GM12878 (cell line): ENCODE measurements at regions not wholly inside any gene's neighbourhood (a gene's known extent, or its start where the extent isn't known, plus 50 kb on each side); places are given as distances from the start of the nearest gene placed in this dataset.

Experiments used
- ATAC-seq: fragments of 200-7000 bp; cut with Tn5 transposase; 3 replicates; pipeline ENCODE4 v1.9.1; 2020; ENCODE audit warnings: mild to moderate bottlenecking, moderate library complexity
- BruUV-seq: library from RNA; stranded (reverse); fragments of 400-500 nt; replicated peaks from 2 replicates; lab custom pipeline; 2021; lab: Mats Ljungman, UMichigan
- CTCF ChIA-PET: fragments of 300-600 bp; sonication (Branson Sonifier 250); formaldehyde crosslinking; extraction: SDS; loops from one replicate; lab custom pipeline; 2021; ENCODE audit warnings: inconsistent platforms; lab: Yijun Ruan, JAX
- POLR2A ChIA-PET: fragments of 350-600 bp; formaldehyde crosslinking; extraction: SDS; loops from one replicate; lab custom pipeline; 2021; ENCODE audit warnings: inconsistent platforms; lab: Charles Lee
- RAD21 ChIA-PET: fragments of 300-600 bp; sonication (Branson Sonifier 250); formaldehyde crosslinking; loops from one replicate; lab custom pipeline; 2023; ENCODE audit warnings: antibody characterized with exemption; ENCODE audit not compliant: unreplicated experiment; lab: Charles Lee
- SMC1A ChIA-PET: fragments of 300-600 bp; sonication (Branson Sonifier 250); formaldehyde crosslinking; loops from one replicate; lab custom pipeline; 2023; ENCODE audit not compliant: unreplicated experiment, uncharacterized antibody; lab: Charles Lee
- DNase-seq: peaks from one replicate; pipeline ENCODE4 v3.0.0-alpha.2; 2011; ENCODE audit warnings: low read depth, low spot score
- FAIRE-seq: peaks from 3 replicates; lab custom pipeline; 2011; peaks lifted over from hg19 to GRCh38; lab: Jason Lieb, UNC
- H2AFZ ChIP-seq: 2 replicates; pipeline ENCODE4 v1.6.0; 2011; ENCODE audit warnings: low read depth, low read length, control low read depth; ENCODE audit not compliant: control insufficient read depth
- H3K27ac ChIP-seq: 2 replicates; pipeline ENCODE4 v1.5.1; 2011; ENCODE audit warnings: control low read depth; ENCODE audit not compliant: control insufficient read depth, insufficient read depth
- H3K27me3 ChIP-seq, 2 experiments: replicated peaks in 1 of 2; 2 replicates each; pipeline versions ENCODE4 v1.6.0 to v1.6.1; 2011; ENCODE audit warnings: low read length in 1 of 2; ENCODE audit not compliant: control insufficient read depth in 2 of 2, insufficient read depth in 2 of 2
- H3K36me3 ChIP-seq, 2 experiments: 2 replicates each; pipeline ENCODE4 v1.5.1; 2011; ENCODE audit warnings: low read length in 1 of 2; ENCODE audit not compliant: control insufficient read depth in 2 of 2, insufficient read depth in 2 of 2
- H3K4me1 ChIP-seq: 2 replicates; pipeline ENCODE4 v1.6.1; 2011; ENCODE audit warnings: mild to moderate bottlenecking, low read length, moderate library complexity, mixed read lengths; ENCODE audit not compliant: control insufficient read depth, insufficient read depth
- H3K4me2 ChIP-seq: 2 replicates; pipeline ENCODE4 v1.6.0; 2011; ENCODE audit warnings: control low read depth; ENCODE audit not compliant: control insufficient read depth, insufficient read depth
- H3K4me3 ChIP-seq: fragments of 200-600 bp; sonication (generic); 2 replicates; pipeline ENCODE4 v1.5.1; 2016
- H3K79me2 ChIP-seq: 2 replicates; pipeline ENCODE4 v1.6.0; 2011; ENCODE audit warnings: low read length; ENCODE audit not compliant: control insufficient read depth, insufficient read depth
- H3K9ac ChIP-seq: 2 replicates; pipeline ENCODE4 v1.8.0; 2011; ENCODE audit warnings: low read length, control low read depth, mixed read lengths; ENCODE audit not compliant: control insufficient read depth, insufficient read depth
- H3K9me3 ChIP-seq: replicated peaks from 3 replicates; pipeline ENCODE4 v1.5.1; 2011; ENCODE audit warnings: mild to moderate bottlenecking, low read length; ENCODE audit not compliant: control insufficient read depth, insufficient read depth
- H4K20me1 ChIP-seq: 2 replicates; pipeline ENCODE4 v1.6.0; 2011; ENCODE audit not compliant: control insufficient read depth, insufficient read depth
- EED ChIP-seq: sonication (generic); IDR thresholded peaks from 2 replicates; pipeline ENCODE4 v1.6.1; 2016; ENCODE audit warnings: antibody characterized with exemption, low read depth
- HCFC1 ChIP-seq: fragments of 150-350 bp; IDR thresholded peaks from 2 replicates; pipeline ENCODE4 v1.6.1; 2014; ENCODE audit warnings: low read length
- HDAC2 ChIP-seq: fragments of 200-600 bp; sonication (generic); IDR thresholded peaks from 2 replicates; pipeline ENCODE4 v1.6.1; 2017
- HSF1 ChIP-seq: fragments of 150-350 bp; IDR thresholded peaks from 2 replicates; pipeline ENCODE4 v1.6.1; 2014; ENCODE audit warnings: mild to moderate bottlenecking, low read depth, low read length
- IRF4 ChIP-seq: IDR thresholded peaks from 2 replicates; pipeline ENCODE4 v1.6.1; 2011; ENCODE audit warnings: low read depth, low read length
- JUND ChIP-seq: IDR thresholded peaks from 2 replicates; pipeline ENCODE4 v1.6.1; 2012; ENCODE audit warnings: low read depth, mild to moderate bottlenecking, low read length, improper control_type of control experiment, moderate library complexity
- LARP7 ChIP-seq: fragments of 450-650 bp; IDR thresholded peaks from 2 replicates; pipeline ENCODE4 v1.6.1; 2017; ENCODE audit warnings: mild to moderate bottlenecking
- MTA3 ChIP-seq: IDR thresholded peaks from 2 replicates; pipeline ENCODE4 v1.6.1; 2012; ENCODE audit warnings: low read length, inconsistent platforms, borderline replicate concordance
- MYC ChIP-seq: IDR thresholded peaks from 2 replicates; pipeline ENCODE4 v1.6.1; 2011; ENCODE audit warnings: mild to moderate bottlenecking, low read length, moderate library complexity, inconsistent platforms; ENCODE audit not compliant: insufficient read depth, insufficient replicate concordance, insufficient read length, severe bottlenecking
- PBX3 ChIP-seq: IDR thresholded peaks from 2 replicates; pipeline ENCODE4 v1.6.1; 2011; ENCODE audit warnings: mild to moderate bottlenecking, low read depth, low read length, moderate library complexity; ENCODE audit not compliant: insufficient replicate concordance
- SRF ChIP-seq, 2 experiments: IDR thresholded peaks; 2 replicates each; pipeline ENCODE4 v1.6.1; 2011; ENCODE audit warnings: low read depth in 2 of 2, low read length in 2 of 2, mild to moderate bottlenecking in 1 of 2, moderate library complexity in 1 of 2
- TCF12 ChIP-seq: IDR thresholded peaks from 2 replicates; pipeline ENCODE4 v1.6.1; 2011; ENCODE audit warnings: low read depth, mild to moderate bottlenecking, low read length
- TCF7 ChIP-seq: IDR thresholded peaks from 2 replicates; pipeline ENCODE4 v1.6.1; 2014; ENCODE audit warnings: antibody characterized with exemption, borderline replicate concordance
- ZBED1 ChIP-seq: IDR thresholded peaks from 2 replicates; pipeline ENCODE4 v1.6.1; 2016; ENCODE audit warnings: borderline replicate concordance
- in situ Hi-C: fragments of 300-500 bp; cut with MboI; formaldehyde crosslinking; loops from 9 replicates; pipeline ENCODE4 v1.14.3; 2018; ENCODE audit warnings: mixed read lengths
- intact Hi-C: fragments of 100-400 bp; cut with micrococcal nuclease; formaldehyde crosslinking; loops from one replicate; pipeline ENCODE4 v1.14.2; 2022; ENCODE audit not compliant: unreplicated experiment
- TF ChIP-seq, protein P1 (sequence below): fragments of 450-650 bp; formaldehyde crosslinking; IDR thresholded peaks from 2 replicates; pipeline ENCODE4 v1.4.0; 2022; ENCODE audit warnings: mild to moderate bottlenecking, moderate library complexity
- TF ChIP-seq, protein P2 (sequence below): IDR thresholded peaks from 2 replicates; pipeline ENCODE4 v1.6.1; 2011; ENCODE audit warnings: borderline replicate concordance, low read depth, mild to moderate bottlenecking, moderate library complexity, mixed read lengths, low read length; ENCODE audit not compliant: insufficient read depth; ENCODE audit errors: extremely low read length

GRCh38 chr3:111339017-111339416 lies 203.0 kb upstream of the CD96 start:
- no TSS peak for BruUV-seq
- H3K4me3 ChIP-seq = no peak overlapping the region
- no peaks in the 10 kb centered on the region for H4K20me1 ChIP-seq
- H3K4me2 ChIP-seq = no peak overlapping the region
- ATAC-seq = no peak
- no peaks in the 10 kb centered on the region for H3K27me3 ChIP-seq
- in situ Hi-C loops = no loop called here
- intact Hi-C loops = no loop called here
- no peak for DNase-seq
- no peaks in the 10 kb centered on the region for H3K79me2 ChIP-seq
- SMC1A ChIA-PET = interaction anchor here (1.2 kb wide), 1 partner anchor 11 kb away, joined by 3 read pairs; no protein-coding TSS in a partner anchor
- no peaks in the 10 kb centered on the region for H3K4me1 ChIP-seq
- H3K9ac ChIP-seq = no peak overlapping the region
- RAD21 ChIA-PET = no interaction called here
- no peaks in the 10 kb centered on the region for H3K36me3 ChIP-seq
- no peak overlapping the region for H3K27ac ChIP-seq
- no peak overlapping the region for H2AFZ ChIP-seq
- H3K9me3 ChIP-seq = no peaks in the 10 kb centered on the region
- CTCF ChIA-PET = interaction anchor here (0.7 to 1.7 kb wide), 7 partner anchors 9 to 348 kb away, joined by 3 to 5 read pairs (median 3); no protein-coding TSS in a partner anchor
- POLR2A ChIA-PET = no interaction called here
- FAIRE-seq = no peak
- no peak for TF ChIP-seq PBX3
- no peak for TF ChIP-seq HCFC1
- TF ChIP-seq SRF (IDR thresholded peaks at IDR 0.05; ENCODE audit: low read depth in 2 of 2, low read length in 2 of 2) = no peak
- no peak for TF ChIP-seq IRF4
- TF ChIP-seq, protein P1, sequence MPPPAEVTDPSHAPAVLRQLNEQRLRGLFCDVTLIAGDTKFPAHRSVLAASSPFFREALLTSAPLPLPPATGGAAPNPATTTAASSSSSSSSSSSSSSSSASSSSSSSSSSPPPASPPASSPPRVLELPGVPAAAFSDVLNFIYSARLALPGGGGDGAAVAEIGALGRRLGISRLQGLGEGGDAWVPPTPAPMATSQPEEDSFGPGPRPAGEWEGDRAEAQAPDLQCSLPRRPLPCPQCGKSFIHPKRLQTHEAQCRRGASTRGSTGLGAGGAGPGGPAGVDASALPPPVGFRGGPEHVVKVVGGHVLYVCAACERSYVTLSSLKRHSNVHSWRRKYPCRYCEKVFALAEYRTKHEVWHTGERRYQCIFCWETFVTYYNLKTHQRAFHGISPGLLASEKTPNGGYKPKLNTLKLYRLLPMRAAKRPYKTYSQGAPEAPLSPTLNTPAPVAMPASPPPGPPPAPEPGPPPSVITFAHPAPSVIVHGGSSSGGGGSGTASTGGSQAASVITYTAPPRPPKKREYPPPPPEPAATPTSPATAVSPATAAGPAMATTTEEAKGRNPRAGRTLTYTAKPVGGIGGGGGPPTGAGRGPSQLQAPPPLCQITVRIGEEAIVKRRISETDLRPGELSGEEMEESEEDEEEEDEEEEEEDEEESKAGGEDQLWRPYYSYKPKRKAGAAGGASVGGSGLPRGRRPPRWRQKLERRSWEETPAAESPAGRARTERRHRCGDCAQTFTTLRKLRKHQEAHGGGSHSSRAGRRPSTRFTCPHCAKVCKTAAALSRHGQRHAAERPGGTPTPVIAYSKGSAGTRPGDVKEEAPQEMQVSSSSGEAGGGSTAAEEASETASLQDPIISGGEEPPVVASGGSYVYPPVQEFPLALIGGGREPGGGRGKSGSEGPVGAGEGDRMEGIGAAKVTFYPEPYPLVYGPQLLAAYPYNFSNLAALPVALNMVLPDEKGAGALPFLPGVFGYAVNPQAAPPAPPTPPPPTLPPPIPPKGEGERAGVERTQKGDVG (CRISPR knock-in tag) = no peak
- no peak for TF ChIP-seq MYC
- TF ChIP-seq TCF12 = no peak
- no peak for TF ChIP-seq EED
- TF ChIP-seq HDAC2 = no peak
- no peak for TF ChIP-seq LARP7
- no peak for TF ChIP-seq ZBED1
- TF ChIP-seq JUND = no peak
- TF ChIP-seq, protein P2, sequence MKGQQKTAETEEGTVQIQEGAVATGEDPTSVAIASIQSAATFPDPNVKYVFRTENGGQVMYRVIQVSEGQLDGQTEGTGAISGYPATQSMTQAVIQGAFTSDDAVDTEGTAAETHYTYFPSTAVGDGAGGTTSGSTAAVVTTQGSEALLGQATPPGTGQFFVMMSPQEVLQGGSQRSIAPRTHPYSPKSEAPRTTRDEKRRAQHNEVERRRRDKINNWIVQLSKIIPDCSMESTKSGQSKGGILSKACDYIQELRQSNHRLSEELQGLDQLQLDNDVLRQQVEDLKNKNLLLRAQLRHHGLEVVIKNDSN = no peak
- no peak for TF ChIP-seq HSF1
- TF ChIP-seq TCF7 = no peak
- no peak for TF ChIP-seq MTA3
